ENCODE measurements at regions not wholly inside any gene's neighbourhood (a gene's known extent, or its start where the extent isn't known, plus 50 kb on each side); places are given as distances from the start of the nearest gene placed in this dataset.
"Not testable (repeated sequence)": the region's sequence is repeated elsewhere in the genome, so short reads cannot be mapped to it uniquely, and the experiment has no call there.

- TF ChIP-seq EZH2 (IDR thresholded peaks at IDR 0.05; ENCODE audit: borderline replicate concordance, control insufficient read depth, low read depth, low read length); CTCF (IDR thresholded peaks at IDR 0.05 in 2 of 3, conservative IDR thresholded peaks at IDR 0.05 in 1 of 3; ENCODE audit: control insufficient read depth in 2 of 3, extremely low read depth in 1 of 3, insufficient read depth in 1 of 3, low read depth in 3 of 3, low read length in 3 of 3); NFYB (IDR thresholded peaks at IDR 0.05; ENCODE audit: insufficient read depth, low read depth, low read length); E2F4 (IDR thresholded peaks at IDR 0.05; ENCODE audit: low read depth, low read length); ZNF207 (IDR thresholded peaks at IDR 0.05; ENCODE audit: borderline replicate concordance): not testable (repeated sequence)
Measured at GRCh38 chr2:89293399-89293798, 601.9 kb downstream of the RPIA start.
